RWPE2 (cell line): ENCODE measurements at regions not wholly inside any gene's neighbourhood (a gene's known extent, or its start where the extent isn't known, plus 50 kb on each side); places are given as distances from the start of the nearest gene placed in this dataset.
"Not testable (repeated sequence)": the region's sequence is repeated elsewhere in the genome, so short reads cannot be mapped to it uniquely, and the experiment has no call there.

Experiments
- ATAC-seq: fragments of 200-7000 bp; cut with Tn5 transposase; 3 replicates; pipeline ENCODE4 v1.9.1; 2021; ENCODE audit warnings: low read depth
- DNase-seq: peaks from one replicate; pipeline ENCODE4 v3.0.0-alpha.2; 2020; ENCODE audit warnings: low spot score
- H3K27ac ChIP-seq: fragments of 450-650 bp; 2 replicates; pipeline ENCODE4 v1.5.1; 2017; ENCODE audit warnings: mild to moderate bottlenecking; ENCODE audit not compliant: poor library complexity, severe bottlenecking
- H3K27me3 ChIP-seq: fragments of 250-450 bp; sonication (Bioruptor Pico); 2 replicates; pipeline ENCODE4 v1.5.1; 2021; ENCODE audit warnings: mild to moderate bottlenecking, moderate library complexity; ENCODE audit not compliant: insufficient read depth, poor library complexity, severe bottlenecking
- H3K36me3 ChIP-seq: fragments of 250-450 bp; sonication (Bioruptor Pico); 2 replicates; pipeline ENCODE4 v1.5.1; 2020; ENCODE audit warnings: low read depth, mild to moderate bottlenecking, moderate library complexity
- H3K4me1 ChIP-seq: fragments of 250-450 bp; sonication (Bioruptor Pico); 2 replicates; pipeline ENCODE4 v1.5.1; 2021; ENCODE audit warnings: mild to moderate bottlenecking, moderate library complexity; ENCODE audit not compliant: insufficient read depth, poor library complexity, severe bottlenecking
- H3K4me3 ChIP-seq: fragments of 250-450 bp; sonication (Bioruptor Pico); 2 replicates; pipeline ENCODE4 v1.5.1; 2021; ENCODE audit warnings: mild to moderate bottlenecking, moderate library complexity; ENCODE audit not compliant: severe bottlenecking
- H3K9me3 ChIP-seq: fragments of 250-450 bp; sonication (Bioruptor Pico); 2 replicates; pipeline ENCODE4 v1.5.1; 2021; ENCODE audit warnings: mild to moderate bottlenecking, moderate library complexity; ENCODE audit not compliant: severe bottlenecking
- TF ChIP-seq, protein P1 (sequence below): fragments of 450-650 bp; IDR thresholded peaks from one replicate; pipeline ENCODE4 v1.5.1; 2017; ENCODE audit warnings: mild to moderate bottlenecking, moderate library complexity; ENCODE audit not compliant: poor library complexity, severe bottlenecking

DNA sequence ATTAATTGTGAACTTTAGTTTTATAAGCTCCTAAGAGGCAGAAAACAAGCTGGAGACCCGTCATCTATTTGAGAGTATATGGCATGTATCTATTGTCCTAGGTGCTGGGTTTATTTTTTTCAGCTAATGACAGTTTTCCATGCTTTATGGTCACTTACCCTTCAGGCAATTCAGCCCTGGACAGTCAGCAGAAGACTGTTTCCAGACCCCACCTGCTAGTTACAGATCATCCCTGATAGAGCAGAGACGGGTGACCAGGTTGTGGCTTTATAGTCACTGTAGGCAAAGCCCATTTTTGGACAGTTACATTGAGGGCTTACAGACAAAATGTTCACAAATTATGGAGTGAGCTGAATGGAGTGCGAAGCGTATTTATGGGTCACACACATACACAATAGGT is 1227.5 kb downstream of the FOXD4L5 start:
- no peak overlapping the region for H3K4me3 ChIP-seq
- no peak overlapping the region for H3K27ac ChIP-seq
- no peak for ATAC-seq
- no peaks in the 10 kb centered on the region for H3K36me3 ChIP-seq
- no peaks in the 10 kb centered on the region for H3K9me3 ChIP-seq
- DNase-seq: no peak
- H3K27me3 ChIP-seq: no peaks in the 10 kb centered on the region
- TF ChIP-seq, protein P1, sequence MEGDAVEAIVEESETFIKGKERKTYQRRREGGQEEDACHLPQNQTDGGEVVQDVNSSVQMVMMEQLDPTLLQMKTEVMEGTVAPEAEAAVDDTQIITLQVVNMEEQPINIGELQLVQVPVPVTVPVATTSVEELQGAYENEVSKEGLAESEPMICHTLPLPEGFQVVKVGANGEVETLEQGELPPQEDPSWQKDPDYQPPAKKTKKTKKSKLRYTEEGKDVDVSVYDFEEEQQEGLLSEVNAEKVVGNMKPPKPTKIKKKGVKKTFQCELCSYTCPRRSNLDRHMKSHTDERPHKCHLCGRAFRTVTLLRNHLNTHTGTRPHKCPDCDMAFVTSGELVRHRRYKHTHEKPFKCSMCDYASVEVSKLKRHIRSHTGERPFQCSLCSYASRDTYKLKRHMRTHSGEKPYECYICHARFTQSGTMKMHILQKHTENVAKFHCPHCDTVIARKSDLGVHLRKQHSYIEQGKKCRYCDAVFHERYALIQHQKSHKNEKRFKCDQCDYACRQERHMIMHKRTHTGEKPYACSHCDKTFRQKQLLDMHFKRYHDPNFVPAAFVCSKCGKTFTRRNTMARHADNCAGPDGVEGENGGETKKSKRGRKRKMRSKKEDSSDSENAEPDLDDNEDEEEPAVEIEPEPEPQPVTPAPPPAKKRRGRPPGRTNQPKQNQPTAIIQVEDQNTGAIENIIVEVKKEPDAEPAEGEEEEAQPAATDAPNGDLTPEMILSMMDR: no peak
- no peaks in the 10 kb centered on the region for H3K4me1 ChIP-seq

DNA sequence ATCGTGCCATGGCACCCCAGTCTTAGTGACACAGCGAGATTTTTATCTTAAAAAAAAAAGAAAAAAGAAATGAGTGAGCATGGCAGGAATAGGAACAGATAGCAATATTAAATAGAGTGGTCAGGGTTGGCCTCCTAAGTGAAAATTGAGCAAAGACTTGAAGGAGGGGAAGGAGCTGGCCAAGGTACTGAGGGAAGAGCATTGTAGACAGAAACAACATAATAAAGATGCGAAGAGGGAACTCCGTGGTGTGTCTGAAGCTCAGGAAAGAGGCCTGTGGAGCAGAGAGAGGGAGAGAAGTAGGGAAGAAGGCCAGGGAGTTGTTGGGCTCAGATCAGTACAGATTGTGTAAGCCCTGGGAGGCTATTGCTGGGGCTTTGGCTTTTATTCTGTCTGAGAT is 1256.1 kb downstream of the FOXD4L5 start:
- not testable (repeated sequence) for ATAC-seq, H3K36me3 ChIP-seq, H3K4me3 ChIP-seq

DNA sequence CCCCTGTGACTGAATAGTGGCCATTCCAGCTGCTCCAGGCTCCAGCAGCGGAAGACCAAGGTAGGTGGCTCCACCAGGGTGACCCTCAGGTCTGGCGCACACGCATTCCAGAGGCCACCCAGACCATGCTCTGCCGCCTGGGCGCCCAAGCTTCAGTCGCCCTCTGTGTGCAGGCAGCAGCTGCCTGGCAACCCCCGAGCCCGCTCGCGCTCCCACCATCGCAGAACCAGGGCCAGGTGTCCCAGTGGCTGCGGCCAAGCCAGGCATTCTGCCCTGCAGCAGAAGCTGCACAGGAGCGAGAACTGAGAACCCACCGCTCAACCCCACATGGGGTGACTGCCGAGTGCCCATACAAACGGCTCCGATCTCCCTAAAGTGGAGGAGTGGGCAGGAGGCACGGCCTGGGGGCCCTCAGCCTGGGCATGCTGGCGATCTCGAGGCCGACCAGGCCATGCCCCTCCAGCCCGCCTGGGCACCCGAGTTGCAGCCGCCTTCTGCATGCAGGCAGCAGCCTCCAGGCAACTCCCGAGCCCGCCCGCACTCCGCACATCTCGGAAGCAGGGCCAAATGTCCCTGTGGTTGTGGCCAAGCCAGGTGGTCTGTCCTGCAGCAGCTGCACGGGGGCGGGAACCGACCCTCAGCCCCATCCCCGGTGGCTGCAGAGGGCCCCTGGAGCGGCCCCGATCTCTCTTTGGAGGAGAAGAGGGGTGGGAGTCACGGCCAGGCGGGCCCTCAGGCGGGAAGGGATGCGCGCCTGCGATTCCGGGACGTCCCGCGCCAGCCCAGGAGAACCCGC is 1264.1 kb downstream of the FOXD4L5 start:
- H3K36me3 ChIP-seq, DNase-seq, H3K9me3 ChIP-seq, H3K4me1 ChIP-seq, H3K27me3 ChIP-seq, H3K27ac ChIP-seq, H3K4me3 ChIP-seq, ATAC-seq: not testable (repeated sequence)

More for the DNA sequence above, 1256.1 kb downstream of the FOXD4L5 start:
- not testable (repeated sequence) for DNase-seq, H3K4me1 ChIP-seq, H3K27me3 ChIP-seq, H3K27ac ChIP-seq, H3K9me3 ChIP-seq

DNA sequence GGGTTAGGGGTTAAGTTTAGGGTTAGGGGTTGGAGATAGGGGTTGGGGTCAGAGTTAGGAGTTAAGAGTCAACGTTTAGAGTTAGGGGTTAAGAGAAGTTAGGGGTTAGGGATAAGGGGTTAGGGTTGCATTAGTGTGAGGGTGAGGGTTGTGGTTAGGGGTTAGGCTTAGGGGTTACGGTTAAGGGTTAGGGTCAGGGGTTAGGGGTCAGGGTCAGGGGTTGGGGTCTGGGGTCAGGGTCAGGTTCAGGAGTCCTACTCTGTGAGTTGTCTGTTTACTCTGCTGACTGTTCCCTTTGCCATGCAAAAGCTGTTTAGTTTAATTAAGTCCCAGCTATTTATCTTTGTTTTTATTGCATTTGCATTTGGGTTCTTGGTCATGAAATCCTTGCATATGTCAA is 1267.3 kb downstream of the FOXD4L5 start:
- H3K36me3 ChIP-seq, H3K9me3 ChIP-seq, H3K4me1 ChIP-seq, H3K27ac ChIP-seq, ATAC-seq, H3K27me3 ChIP-seq, DNase-seq: not testable (repeated sequence)
- H3K4me3 ChIP-seq: peak overlapping the region; percentile 67

DNA sequence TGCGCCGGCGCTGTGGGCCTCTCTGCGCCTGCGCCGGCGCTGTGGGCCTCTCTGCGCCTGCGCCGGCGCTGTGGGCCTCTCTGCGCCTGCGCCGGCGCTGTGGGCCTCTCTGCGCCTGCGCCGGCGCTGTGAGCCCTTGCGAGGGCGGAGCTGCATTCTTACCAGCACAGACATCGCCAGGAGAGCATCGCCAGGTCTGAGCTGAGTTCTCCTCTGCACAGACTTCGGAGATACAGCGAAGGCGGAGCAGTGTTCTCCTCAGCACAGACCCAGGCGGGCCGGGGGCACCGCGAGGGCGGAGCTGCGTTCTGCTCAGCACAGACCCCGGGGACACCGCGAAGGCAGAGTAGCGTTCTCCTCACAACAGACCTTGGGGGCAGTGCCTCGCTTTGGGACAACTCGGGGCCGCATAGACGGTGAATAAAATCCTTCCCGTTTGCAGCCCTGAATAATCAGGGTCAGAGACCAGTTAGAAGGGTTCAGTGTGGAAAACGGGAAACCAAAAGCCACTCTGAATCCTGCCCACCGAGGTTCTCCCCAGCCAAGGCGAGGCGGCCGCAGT is 1268.1 kb downstream of the FOXD4L5 start:
- not testable (repeated sequence) for H3K27ac ChIP-seq, H3K27me3 ChIP-seq, H3K4me1 ChIP-seq, DNase-seq, H3K9me3 ChIP-seq, H3K36me3 ChIP-seq
- H3K4me3 ChIP-seq: peak overlapping the region; percentile 67
- peak; percentile 83 for ATAC-seq

DNA sequence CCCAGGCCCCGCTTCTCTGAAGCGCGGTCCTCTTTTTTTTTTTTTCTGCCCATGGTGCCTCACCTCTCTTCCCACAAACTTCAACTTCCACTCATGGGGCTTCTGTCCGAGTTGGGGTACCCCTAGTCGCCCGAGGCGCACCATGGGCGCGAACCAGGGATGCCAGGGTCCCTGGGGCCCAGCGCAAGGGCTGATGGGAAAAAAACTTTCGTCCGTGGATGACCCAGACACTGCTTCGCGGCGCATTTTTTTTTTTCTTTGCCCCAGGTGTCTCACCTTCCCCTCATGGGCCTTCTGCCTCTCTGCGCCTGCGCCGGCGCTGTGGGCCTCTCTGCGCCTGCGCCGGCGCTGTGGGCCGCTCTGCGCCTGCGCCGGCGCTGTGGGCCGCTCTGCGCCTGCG is 1268.8 kb downstream of the FOXD4L5 start:
- DNase-seq, H3K9me3 ChIP-seq, ATAC-seq, H3K4me1 ChIP-seq, H3K36me3 ChIP-seq, H3K27me3 ChIP-seq: not testable (repeated sequence)
- Histone ChIP-seq H3K27ac (peak overlapping the region; percentile 39), H3K4me3 (peak overlapping the region; percentile 24)

DNA sequence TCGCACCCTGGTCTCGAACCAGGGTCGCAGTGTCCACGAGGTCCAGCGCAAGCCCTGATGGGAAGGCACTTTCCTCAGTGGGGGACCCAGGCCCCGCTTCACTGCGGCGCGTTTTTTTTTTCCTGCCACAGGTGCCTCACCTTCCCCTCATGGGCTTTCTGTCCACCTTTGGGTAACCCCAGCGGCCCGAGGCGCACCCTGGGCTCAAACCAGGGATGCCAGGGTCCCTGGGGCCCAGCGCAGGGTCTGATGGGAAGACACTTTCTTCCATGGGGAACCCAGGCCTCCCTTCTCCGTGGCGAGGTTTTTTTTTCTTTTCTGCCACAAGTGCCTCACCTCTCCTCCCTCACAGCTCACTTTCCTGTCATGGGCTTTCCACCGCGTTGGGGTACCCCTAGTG is 1269.9 kb downstream of the FOXD4L5 start:
- Histone ChIP-seq H3K27ac (no peak overlapping the region), H3K27me3 (no peaks in the 10 kb centered on the region), H3K4me1 (no peaks in the 10 kb centered on the region), H3K36me3 (no peaks in the 10 kb centered on the region), H3K9me3 (no peaks in the 10 kb centered on the region), H3K4me3 (no peak overlapping the region)
- DNase-seq: no peak
- TF ChIP-seq, protein P1: no peak
- no peak for ATAC-seq

DNA sequence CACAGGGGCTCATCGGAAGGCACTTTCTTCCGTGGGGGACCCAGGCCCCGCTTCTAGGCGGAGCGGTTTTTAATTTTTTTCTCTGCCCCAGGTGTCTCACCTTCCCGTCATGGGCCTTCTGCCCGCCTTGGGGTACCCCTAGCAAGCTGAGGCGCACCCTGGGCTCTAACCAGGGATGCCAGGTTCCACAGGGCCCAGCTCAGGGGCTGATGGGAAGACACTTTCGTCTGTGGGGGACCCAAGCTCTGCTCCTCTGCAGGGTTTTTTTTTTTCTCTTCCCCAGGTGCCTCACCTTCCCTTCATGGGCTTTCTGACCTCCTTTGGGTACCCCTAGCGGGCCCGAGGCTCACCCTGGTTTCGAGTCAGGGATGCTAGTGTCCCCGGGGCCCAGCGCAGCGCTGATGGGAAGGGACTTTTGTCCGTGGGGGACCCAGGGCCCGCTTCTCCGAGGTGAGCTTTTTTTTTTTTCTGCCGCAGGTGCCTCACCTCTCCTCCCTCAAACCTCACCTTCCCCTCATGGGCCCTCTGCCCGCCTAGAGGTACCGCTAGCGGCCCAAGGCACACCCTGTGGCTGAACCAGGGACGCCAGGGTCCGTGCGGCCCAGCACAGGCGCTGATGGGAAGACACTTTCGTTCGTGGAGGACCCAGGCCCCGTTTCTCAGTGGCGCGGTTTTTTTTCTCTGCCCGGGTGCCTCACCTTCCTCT is 1270.5 kb downstream of the FOXD4L5 start:
- H3K4me3 ChIP-seq, ATAC-seq: not testable (repeated sequence)

DNA sequence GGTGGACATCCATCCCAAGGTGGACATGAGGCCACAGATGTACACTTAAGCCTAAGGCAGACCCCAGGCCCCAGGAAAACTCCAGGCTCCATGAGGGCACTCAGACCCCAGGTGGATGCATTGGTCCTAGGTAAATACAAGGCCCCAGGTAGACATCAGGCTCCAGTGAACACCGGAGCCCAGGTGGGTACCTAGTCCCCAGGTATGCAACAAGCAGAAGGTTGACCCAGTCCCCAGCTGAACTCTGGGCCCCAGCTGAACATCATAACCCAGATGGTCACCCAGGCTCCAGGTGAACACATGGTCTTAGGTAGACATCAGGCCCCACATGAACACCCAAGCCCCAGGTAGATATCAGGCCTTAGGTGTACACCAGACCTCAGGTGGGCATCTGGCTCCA is 1271.9 kb downstream of the FOXD4L5 start:
- not testable (repeated sequence) for H3K4me1 ChIP-seq, H3K9me3 ChIP-seq, H3K27me3 ChIP-seq, DNase-seq, H3K27ac ChIP-seq, H3K4me3 ChIP-seq, H3K36me3 ChIP-seq, ATAC-seq

More for the DNA sequence above, 1270.5 kb downstream of the FOXD4L5 start:
- H3K9me3 ChIP-seq, H3K4me1 ChIP-seq, H3K36me3 ChIP-seq, DNase-seq, H3K27ac ChIP-seq, H3K27me3 ChIP-seq: not testable (repeated sequence)
